ENCODE measurements at regions not wholly inside any gene's neighbourhood (a gene's known extent, or its start where the extent isn't known, plus 50 kb on each side); places are given as distances from the start of the nearest gene placed in this dataset.
"Not testable (repeated sequence)": the region's sequence is repeated elsewhere in the genome, so short reads cannot be mapped to it uniquely, and the experiment has no call there.

DNA sequence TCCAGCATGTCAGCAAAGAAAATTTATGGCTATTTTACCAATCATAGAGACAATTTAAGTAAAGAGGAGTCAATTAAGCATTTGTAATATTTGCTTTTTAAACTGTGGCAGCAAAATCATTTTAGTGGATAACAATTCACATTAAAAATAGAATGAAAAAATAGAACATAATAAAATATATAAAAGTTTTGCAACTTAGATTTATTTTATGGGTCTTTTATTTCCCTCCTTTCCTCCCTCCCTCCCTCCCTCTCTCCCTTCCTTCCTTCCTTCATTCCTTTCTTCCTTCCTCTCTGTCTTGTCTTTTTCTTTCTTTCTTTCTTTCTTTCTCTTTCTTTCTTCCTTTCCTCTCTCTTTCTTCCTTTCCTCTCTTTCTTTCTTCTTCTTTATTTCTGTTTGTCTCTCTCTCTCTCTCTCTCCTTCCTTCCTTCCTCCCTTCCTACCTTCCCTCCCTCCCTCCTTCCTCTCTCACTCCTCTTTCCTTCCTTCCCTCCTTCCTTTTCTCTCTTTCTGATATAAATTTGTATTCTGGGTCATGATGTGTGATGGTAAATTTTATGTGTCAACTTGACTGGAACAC lies 610.9 kb upstream of the CITED2 start:
- H3K9me3 ChIP-seq = peaks cover 2% of the 10 kb centered on the region; the same call in 1 of the 2 replicates
- no peaks in the 10 kb centered on the region for H3K36me3 ChIP-seq
- no peak for DNase-seq
- no peak overlapping the region for H3K4me3 ChIP-seq
- no peaks in the 10 kb centered on the region for H3K27me3 ChIP-seq

DNA sequence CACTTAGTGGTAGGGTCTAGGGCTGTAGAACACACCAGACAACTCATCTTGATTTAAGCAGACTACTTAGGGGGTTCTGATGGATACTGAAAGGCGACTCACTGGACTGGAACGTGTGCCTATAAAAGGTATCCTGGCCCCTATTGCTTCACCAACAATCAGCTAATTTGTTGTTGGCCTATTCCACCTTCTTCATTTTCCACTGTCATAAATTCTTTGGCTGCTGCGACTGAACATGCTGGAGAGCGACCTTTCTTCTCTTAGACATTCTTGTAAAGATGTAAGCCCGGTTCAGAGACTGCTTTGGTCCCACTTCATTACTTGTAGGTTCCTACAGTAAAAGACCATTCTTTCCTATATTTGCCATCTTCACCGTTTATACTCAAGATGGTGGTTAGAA lies 609.9 kb upstream of the CITED2 start:
- no peaks in the 10 kb centered on the region for H3K36me3 ChIP-seq
- peaks cover 2% of the 10 kb centered on the region; the same call in 1 of the 2 replicates for H3K9me3 ChIP-seq
- H3K4me3 ChIP-seq = no peak overlapping the region
- no peaks in the 10 kb centered on the region for H3K27me3 ChIP-seq
- no peak for DNase-seq

DNA sequence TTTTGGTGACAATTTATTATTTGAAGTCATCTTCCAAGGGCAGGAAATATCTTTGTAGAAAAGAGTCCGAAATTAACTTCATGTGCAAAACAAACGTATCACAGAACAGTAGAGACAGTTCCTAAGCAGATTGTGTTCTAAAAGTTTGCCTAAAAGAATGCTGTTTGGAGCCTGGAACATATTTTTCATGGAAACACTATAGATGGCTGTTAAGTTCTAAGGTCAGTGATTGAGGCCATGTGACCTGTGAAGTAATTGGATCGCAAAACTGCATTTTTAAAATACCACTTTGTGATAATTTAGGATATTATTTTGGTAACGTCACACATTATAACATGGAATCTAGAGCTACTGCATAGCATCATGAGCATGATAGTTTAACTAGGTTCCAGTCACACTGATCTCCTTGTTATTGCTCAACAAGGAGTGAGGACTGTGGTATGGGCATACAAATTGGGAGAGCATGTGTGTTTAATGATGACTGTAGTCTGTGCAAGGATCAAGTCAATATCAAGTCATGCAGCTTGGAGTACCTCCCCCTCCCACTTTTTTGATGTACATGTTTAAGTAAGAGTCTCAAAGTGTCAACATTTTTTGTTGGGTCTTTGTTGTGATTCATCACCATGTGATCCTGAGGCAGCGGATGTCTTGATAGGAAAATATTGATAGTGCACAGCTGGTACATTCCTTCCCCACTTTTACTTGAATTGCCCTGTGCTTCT lies 609.3 kb upstream of the CITED2 start:
- Histone ChIP-seq H3K4me3 (no peak overlapping the region), H3K27me3 (no peaks in the 10 kb centered on the region), H3K9me3 (peaks cover 2% of the 10 kb centered on the region; the same call in 1 of the 2 replicates), H3K36me3 (no peaks in the 10 kb centered on the region)
- no peak for DNase-seq

DNA sequence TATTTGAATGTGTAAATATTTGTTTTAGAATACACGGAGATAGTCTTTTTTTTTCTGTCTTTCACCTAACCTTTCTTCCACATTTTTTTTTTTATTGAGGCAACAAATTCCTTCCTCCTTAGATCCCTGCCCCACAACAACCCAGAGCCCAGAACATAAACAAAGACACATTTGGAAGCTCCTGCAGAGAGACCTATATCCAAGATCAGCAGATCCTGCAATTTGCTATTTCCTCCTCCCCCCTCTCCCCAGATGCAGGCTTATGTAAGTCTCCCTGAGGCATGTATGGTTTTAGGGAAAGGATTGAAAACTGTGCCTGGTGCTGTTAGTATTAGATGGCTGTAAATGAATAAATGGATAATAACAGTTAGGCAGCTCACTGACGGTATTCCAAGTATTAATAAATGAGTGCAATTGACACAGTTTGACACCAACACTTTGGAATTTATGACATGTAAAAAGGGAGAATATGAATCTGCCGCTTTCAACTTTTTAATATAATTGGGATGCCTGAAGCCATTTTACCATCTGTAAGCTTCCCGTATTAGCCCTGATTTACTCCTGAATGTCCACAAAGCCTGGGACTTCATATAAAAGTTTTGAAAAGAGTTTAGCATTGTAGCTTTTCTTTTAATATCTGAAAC lies 608.3 kb upstream of the CITED2 start:
- Histone ChIP-seq H3K27me3 (no peaks in the 10 kb centered on the region), H3K4me3 (peak overlapping the region; percentile 1; the same call in 1 of the 2 replicates), H3K9me3 (peaks cover under 1% of the 10 kb centered on the region; the same call in 1 of the 2 replicates), H3K36me3 (no peaks in the 10 kb centered on the region)
- DNase-seq = peak; percentile 69

DNA sequence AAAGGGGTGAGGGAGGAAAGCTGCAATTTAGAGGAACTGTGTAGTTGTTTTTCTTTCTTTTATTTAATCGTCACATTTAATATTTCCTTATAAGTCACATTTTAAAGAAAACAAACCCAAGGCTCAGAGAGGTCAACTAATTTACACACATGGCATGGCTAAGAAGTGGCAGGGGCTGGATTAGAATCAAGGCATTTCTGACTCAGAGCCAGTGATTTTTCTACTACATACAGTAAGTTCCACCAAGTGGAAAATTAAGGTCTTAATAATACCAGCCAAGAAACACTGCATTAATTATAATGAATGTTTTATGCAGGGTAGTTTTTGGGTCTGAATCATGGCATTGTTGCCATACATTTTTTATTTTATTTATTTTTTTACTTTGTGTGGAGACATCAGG lies 607.7 kb upstream of the CITED2 start:
- Histone ChIP-seq H3K36me3 (no peaks in the 10 kb centered on the region), H3K9me3 (no peaks in the 10 kb centered on the region), H3K4me3 (no peak overlapping the region), H3K27me3 (no peaks in the 10 kb centered on the region)
- DNase-seq = peak; percentile 41

DNA sequence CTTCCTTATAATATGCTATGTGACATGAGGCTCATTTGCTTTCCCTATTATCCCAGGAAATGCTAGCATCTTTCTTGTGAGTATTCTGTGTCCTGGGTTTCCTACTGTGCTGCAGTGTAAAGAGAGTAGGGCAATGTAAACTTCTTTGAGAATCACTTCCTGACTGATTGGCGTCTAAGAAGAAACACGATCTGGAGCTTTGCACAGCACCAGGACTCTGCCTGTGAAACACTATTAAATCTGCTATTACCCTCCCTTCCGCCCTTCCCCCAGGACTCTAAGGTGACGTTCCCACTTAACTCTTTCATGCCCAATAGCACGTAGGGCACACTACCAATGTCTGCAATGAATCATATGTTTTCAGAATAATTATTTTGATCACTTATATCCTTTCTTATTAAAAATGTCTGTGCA lies 607.3 kb upstream of the CITED2 start:
- DNase-seq = peak; percentile 69
- no peaks in the 10 kb centered on the region for H3K9me3 ChIP-seq
- H3K4me3 ChIP-seq = no peak overlapping the region
- H3K27me3 ChIP-seq = no peaks in the 10 kb centered on the region
- no peaks in the 10 kb centered on the region for H3K36me3 ChIP-seq

DNA sequence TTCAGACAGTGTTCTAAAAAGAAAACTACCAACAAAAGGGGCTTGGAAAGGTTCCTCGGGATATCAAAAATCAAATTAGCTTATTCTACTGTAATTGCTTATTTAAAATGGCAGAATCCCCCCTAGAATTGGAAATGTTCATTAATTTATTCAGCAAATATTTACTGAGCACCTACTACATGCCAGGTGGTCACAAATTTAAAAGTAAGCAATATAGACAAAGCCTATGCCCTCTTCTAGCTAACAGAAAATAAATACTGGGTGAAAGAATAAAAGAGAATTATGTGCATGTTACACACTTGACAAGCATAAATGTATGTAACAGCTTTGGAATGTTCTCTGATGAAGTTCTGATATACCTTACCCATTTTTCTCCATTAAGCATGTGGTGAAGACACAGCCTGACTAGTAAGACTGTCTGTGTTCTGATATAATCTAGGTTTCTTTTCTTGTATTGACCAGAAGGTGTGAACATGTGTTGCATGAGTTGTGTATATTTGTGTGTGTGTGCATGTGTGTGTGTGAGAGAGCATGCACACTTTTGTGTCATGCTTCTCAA lies 606.7 kb upstream of the CITED2 start:
- Histone ChIP-seq H3K9me3 (no peaks in the 10 kb centered on the region), H3K36me3 (no peaks in the 10 kb centered on the region), H3K4me3 (no peak overlapping the region), H3K27me3 (no peaks in the 10 kb centered on the region)
- DNase-seq = no peak

DNA sequence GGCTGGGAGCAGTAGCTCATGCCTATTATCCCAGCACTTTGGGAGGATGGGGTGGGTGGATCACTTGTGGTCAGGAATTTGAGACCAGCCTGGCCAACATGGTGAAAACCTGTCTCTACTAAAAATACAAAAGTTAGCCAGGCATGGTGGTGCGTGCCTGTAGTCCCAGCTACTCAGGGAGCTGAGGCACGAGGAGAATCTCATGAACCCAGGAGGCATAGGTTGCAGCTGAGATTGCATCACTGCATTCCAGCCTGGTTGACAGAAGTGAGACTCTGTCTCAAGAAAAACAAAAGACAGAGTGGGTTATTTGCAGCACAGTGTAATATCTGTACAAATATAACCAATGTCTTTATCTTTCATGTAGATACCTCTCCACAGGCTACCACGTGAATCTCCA lies 606.2 kb upstream of the CITED2 start:
- not testable (repeated sequence) for H3K27me3 ChIP-seq, H3K9me3 ChIP-seq, H3K36me3 ChIP-seq, H3K4me3 ChIP-seq
- peak; percentile 31 for DNase-seq

DNA sequence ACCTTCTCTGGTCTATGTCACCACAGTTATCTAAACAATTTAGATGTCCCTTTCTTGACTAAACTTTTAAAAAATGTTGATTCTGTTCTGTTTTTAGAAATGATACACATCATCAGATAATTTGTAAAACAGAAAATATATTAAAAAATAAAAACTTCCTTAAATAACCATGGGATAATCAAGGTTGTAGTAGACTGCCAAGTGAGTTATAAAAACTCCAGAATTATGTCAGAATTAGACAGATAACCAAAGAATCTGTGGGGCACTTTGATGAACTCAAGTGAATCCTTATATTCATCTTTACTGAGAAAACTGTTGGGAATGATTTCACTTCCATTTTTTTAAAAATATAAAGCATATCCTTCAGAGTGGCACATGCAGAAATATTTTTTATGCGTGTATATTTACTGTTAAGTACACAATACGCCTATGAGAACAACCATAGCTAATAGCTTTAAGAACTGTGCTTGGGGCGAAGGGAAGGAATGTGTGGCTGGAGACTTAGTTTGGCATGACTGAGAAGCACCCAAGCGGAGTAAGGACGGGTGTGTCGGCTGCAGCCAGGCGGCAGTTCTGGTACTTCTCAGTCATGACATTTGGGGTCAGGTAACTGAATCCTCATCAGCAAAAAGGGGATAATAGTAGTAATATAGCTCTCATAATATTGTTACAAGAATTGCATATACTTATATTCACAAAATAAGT lies 604.7 kb upstream of the CITED2 start:
- Histone ChIP-seq H3K4me3 (no peak overlapping the region), H3K9me3 (no peaks in the 10 kb centered on the region), H3K27me3 (no peaks in the 10 kb centered on the region), H3K36me3 (no peaks in the 10 kb centered on the region)
- DNase-seq = no peak

DNA sequence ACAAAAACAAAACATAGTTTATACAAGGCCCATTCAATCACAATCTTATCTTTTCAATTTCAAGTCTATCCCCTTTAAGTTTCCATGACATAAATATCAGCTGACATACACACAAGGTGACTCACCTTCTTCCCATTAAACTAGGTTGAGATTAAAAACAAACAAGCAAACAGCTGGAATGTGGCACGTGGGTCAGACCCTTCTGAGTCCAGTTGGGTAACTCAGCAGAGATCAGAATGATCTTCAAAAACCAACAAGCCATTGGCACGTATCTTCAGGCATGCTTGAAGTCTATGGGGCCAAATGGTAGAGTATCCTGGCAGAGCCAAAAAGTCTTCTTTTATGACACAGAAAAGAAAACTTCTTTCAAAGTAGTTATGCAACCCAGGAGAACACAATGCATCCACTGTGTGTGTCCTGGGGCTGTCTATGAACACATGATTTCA lies 603.5 kb upstream of the CITED2 start:
- H3K27me3 ChIP-seq = no peaks in the 10 kb centered on the region
- DNase-seq = peak; percentile 67
- H3K9me3 ChIP-seq = no peaks in the 10 kb centered on the region
- H3K36me3 ChIP-seq = no peaks in the 10 kb centered on the region
- no peak overlapping the region for H3K4me3 ChIP-seq

DNA sequence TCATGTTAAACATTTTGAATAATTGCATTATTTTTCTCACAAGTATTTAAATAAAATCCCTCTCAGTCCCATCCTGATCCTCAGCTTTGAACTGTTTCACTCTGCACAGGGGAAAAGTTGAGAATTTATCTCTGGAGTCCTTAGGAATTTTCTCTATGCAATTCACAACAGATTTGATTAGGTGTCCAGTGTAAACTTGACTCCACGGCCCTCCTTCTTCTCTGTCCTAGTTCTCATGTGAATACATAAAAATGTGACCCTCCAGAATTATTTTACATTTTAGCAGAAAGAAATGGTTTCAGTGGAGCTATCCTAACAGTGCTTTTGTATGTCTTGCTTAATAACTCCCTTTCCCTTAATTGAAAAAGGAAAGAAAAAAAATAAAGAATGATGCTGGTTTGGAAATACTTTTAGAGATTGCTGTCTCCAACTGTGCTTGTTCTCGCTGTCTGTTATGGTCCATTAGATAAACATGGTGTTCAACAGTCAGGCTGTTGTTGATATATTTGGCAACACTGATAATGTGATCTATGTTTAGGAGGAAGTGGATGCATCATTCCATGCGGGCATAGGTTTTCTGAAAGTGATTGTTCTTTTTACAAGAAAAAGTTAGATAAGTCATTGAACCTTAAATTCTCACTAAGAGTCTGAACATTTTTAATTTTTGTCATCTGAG lies 599.4 kb upstream of the CITED2 start:
- Histone ChIP-seq H3K27me3 (no peaks in the 10 kb centered on the region), H3K9me3 (no peaks in the 10 kb centered on the region; the same call in 1 of the 2 replicates), H3K4me3 (no peak overlapping the region), H3K36me3 (no peaks in the 10 kb centered on the region)
- no peak for DNase-seq

DNA sequence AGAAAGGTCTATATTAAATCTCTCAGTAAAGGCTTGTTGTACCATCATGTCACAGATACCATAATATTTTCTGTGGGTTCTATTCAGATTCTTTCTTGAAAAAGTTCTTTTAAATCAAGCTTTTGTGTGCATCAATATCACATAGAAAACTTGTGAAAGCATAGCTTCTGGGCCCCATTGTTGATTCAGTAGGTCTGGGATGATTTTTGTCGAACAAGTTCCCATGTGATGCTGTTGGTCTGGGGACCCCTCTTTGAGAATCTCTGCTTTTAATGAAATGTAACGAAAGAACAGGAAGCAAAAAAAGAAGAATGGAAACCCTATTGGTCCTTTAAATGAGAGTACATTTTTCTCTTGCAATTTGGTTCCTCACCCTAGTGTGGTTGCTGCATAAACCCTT lies 597.7 kb upstream of the CITED2 start:
- H3K9me3 ChIP-seq = no peaks in the 10 kb centered on the region; the same call in none of the 2 replicates

DNA sequence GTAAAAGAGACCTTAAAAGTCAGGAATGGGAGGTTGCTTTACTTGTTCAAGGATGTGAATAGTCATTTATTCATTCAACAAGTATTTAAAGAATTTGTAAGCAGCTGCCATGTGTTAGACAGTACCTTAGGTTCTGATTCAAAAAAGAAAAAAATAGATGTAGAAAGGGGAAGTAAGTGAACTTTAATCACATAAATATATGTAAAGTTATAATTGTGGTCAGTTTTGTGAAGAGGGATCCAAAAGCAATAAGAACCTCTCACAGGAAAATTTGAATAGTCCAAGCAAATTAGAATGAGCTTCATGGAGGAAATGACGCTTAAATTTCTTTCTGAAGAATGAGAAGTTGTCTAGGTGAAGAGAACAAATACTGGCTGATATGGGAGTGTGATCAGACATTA lies 596.1 kb upstream of the CITED2 start:
- Histone ChIP-seq H3K4me3 (no peak overlapping the region), H3K36me3 (no peaks in the 10 kb centered on the region), H3K9me3 (no peaks in the 10 kb centered on the region; the same call in none of the 2 replicates), H3K27me3 (no peaks in the 10 kb centered on the region)
- no peak for DNase-seq

More for the DNA sequence above, 597.7 kb upstream of the CITED2 start:
- no peaks in the 10 kb centered on the region for H3K27me3 ChIP-seq
- DNase-seq = no peak
- no peak overlapping the region for H3K4me3 ChIP-seq
- H3K36me3 ChIP-seq = no peaks in the 10 kb centered on the region

DNA sequence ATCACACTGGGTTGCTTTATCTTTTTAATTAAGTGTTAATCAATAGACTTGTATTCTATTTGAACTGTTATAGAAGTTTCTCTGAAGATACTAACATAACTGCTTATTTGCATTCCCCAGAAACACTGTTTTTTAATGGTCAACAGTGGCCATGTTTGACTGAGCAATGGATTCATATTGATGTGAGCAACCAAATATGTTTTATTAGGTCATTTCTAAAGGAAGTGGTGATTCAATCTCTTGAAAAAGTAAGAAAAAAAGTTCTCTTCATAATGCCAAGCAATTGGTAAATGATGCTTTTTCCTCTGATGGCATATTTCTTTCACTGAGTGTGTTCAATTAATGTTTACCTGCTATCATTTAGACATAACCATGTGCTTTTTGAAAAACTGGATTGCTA lies 593.0 kb upstream of the CITED2 start:
- no peaks in the 10 kb centered on the region for H3K36me3 ChIP-seq
- DNase-seq = no peak
- no peaks in the 10 kb centered on the region; the same call in none of the 2 replicates for H3K9me3 ChIP-seq
- H3K27me3 ChIP-seq = no peaks in the 10 kb centered on the region
- H3K4me3 ChIP-seq = no peak overlapping the region

DNA sequence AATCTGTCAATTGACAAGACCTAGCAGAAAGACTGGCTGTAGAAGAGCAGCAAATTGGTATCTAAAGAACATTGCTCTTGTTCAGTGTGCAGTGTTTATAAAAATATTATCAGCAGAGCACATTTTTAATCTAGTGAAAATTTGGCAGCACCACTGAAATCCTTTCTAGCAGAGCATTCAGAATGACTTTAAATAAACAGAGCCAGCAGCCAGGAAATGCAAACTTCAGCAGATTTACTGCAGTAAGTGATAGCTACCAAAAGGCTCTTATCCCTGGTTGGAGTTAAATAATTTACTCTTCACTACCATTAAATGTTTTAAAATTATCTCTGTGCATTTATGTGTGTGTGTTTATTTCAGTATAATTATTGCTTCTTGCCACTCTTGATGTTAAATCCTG lies 590.9 kb upstream of the CITED2 start:
- DNase-seq = no peak
- Histone ChIP-seq H3K9me3 (no peaks in the 10 kb centered on the region; the same call in none of the 2 replicates), H3K4me3 (no peak overlapping the region), H3K36me3 (no peaks in the 10 kb centered on the region), H3K27me3 (no peaks in the 10 kb centered on the region)

DNA sequence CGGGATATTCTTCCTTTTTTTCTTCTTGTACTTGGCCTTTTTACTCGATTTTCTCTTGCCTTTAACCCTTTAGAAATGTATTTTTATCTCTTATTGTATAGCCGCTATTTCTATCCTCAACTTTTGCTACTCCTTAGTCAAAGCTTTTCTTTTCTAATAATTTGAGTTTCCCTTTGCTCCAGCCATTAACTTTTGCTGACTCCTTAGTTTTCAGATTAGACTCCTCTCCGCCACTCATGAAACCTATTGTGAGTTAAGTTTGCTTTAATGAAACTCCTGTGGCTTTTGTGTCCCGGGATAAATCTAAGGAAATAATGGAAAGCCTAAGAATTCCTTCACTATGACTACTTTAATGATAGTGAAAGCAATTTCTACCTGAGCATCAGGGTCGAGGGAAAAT lies 590.3 kb upstream of the CITED2 start:
- no peak for DNase-seq
- no peaks in the 10 kb centered on the region for H3K36me3 ChIP-seq
- H3K4me3 ChIP-seq = no peak overlapping the region
- H3K27me3 ChIP-seq = no peaks in the 10 kb centered on the region
- no peaks in the 10 kb centered on the region; the same call in 1 of the 2 replicates for H3K9me3 ChIP-seq
